Keratinocyte (primary cell): ENCODE measurements at regions not wholly inside any gene's neighbourhood (a gene's known extent, or its start where the extent isn't known, plus 50 kb on each side); places are given as distances from the start of the nearest gene placed in this dataset.

ENCODE experiments used
- EZH2 ChIP-seq: IDR thresholded peaks from one replicate; pipeline ENCODE4 v1.6.1; 2012; ENCODE audit warnings: inconsistent platforms, mild to moderate bottlenecking, low read length, moderate library complexity
- TF ChIP-seq, protein P1 (sequence below), 3 experiments: IDR thresholded peaks in 1 of 3; conservative IDR thresholded peaks in 1 of 3; optimal IDR thresholded peaks in 1 of 3; 2 replicates in 2 of 3; 3 replicates in 1 of 3; pipeline versions ENCODE3 to v1.5.1; 2011; ENCODE audit warnings: low read length in 3 of 3, mild to moderate bottlenecking in 3 of 3, moderate library complexity in 2 of 3, control low read depth in 1 of 3, inconsistent platforms in 1 of 3; ENCODE audit not compliant: insufficient read depth in 2 of 3; ENCODE audit errors: extremely low read depth in 1 of 3

DNA sequence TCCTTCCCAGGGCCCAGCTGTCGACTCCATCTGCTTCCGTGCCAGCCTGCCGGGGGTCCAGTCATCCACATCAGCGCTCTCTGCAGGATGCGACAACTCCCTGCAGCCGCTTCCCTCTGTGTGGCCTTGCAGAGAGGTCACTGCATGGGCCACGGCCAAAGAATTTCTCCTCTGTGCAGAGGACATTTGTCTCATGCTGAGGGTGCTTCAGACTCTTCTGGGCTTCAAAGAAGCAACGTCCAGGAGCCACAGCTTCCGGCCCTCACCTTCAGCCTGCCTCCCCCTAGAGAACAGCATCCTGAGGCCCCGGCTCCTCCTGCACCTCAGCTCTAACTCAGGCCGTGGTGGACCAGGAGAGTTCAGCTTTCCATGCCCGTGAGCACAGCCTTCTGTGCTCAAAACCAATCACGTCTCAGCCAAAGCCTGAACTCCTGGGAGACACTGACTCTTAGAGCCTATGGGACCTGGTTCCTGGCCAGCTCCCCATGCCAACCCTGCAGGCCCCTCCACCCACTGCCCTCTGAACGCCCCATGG is 258.9 kb downstream of the BRD1 start:
- TF ChIP-seq, protein P1, sequence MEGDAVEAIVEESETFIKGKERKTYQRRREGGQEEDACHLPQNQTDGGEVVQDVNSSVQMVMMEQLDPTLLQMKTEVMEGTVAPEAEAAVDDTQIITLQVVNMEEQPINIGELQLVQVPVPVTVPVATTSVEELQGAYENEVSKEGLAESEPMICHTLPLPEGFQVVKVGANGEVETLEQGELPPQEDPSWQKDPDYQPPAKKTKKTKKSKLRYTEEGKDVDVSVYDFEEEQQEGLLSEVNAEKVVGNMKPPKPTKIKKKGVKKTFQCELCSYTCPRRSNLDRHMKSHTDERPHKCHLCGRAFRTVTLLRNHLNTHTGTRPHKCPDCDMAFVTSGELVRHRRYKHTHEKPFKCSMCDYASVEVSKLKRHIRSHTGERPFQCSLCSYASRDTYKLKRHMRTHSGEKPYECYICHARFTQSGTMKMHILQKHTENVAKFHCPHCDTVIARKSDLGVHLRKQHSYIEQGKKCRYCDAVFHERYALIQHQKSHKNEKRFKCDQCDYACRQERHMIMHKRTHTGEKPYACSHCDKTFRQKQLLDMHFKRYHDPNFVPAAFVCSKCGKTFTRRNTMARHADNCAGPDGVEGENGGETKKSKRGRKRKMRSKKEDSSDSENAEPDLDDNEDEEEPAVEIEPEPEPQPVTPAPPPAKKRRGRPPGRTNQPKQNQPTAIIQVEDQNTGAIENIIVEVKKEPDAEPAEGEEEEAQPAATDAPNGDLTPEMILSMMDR (optimal IDR thresholded peaks at IDR 0.05 in 1 of 3, IDR thresholded peaks at IDR 0.05 in 1 of 3, conservative IDR thresholded peaks at IDR 0.05 in 1 of 3; ENCODE audit: extremely low read depth in 1 of 3, insufficient read depth in 2 of 3, low read length in 3 of 3) = no peak
- TF ChIP-seq EZH2 = no peak
